Gastroesophageal sphincter (tissue), 3 donors: ENCODE measurements at regions not wholly inside any gene's neighbourhood (a gene's known extent, or its start where the extent isn't known, plus 50 kb on each side); places are given as distances from the start of the nearest gene placed in this dataset.

ENCODE experiments used
- CTCF ChIP-seq, 4 experiments: fragments of 200-600 bp in 2 of 4; fragments of 450-650 bp in 2 of 4; sonication (generic) in 1 of 4; IDR thresholded peaks; one replicate each; pipeline ENCODE4 v1.5.1; 2017 to 2019; ENCODE audit warnings: antibody characterized with exemption in 4 of 4, mild to moderate bottlenecking in 2 of 4, moderate library complexity in 2 of 4
- EP300 ChIP-seq: sonication (generic); formaldehyde crosslinking; IDR thresholded peaks from one replicate; pipeline ENCODE4 v1.6.1; 2017; ENCODE audit warnings: antibody characterized with exemption, mild to moderate bottlenecking
- POLR2A ChIP-seq, 2 donors: fragments of 450-650 bp; IDR thresholded peaks; one replicate each; pipeline ENCODE4 v1.6.1; 2017; ENCODE audit warnings: antibody characterized with exemption in 2 of 2, mild to moderate bottlenecking in 2 of 2, moderate library complexity in 1 of 2
- POLR2AphosphoS5 ChIP-seq: sonication (generic); formaldehyde crosslinking; IDR thresholded peaks from one replicate; pipeline ENCODE4 v1.6.1; 2017; ENCODE audit warnings: antibody characterized with exemption

DNA sequence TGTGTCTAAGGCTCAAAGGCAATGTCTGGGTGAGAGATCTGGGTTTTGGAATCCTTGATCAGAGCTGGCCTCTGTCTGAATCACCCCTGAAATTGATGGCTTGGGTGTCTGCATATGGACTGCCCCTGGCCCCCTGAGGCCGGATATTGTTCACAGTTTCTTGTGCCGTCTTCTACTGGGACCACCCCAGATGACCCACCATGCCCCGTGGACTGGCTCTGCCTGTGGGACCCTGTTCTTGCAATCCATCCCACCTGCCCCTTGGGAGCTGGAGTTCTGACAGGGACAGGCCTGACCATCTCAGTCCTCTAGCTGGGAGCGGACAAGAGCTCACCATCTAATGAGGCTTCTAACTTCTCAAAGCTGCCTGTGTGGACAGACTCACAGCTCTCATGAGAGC is 119.9 kb downstream of the FAM43A start:
- no peak for TF ChIP-seq POLR2A (IDR thresholded peaks at IDR 0.05)
- no peak for TF ChIP-seq CTCF (IDR thresholded peaks at IDR 0.05)
- TF ChIP-seq POLR2AphosphoS5: no peak
- TF ChIP-seq EP300: no peak
